ENCODE measurements at regions not wholly inside any gene's neighbourhood (a gene's known extent, or its start where the extent isn't known, plus 50 kb on each side); places are given as distances from the start of the nearest gene placed in this dataset.

- no peak for DNase-seq (ENCODE audit: low read depth in 2 of 2)
Measured at GRCh38 chr15:62545467-62546227, 380.6 kb upstream of the C2CD4B start.

GRCh38 chr15:62546628-62547027 is 381.5 kb upstream of the C2CD4B start:
- DNase-seq (ENCODE audit: low read depth in 2 of 2): no peak

GRCh38 chr15:62547584-62547983 is 382.5 kb upstream of the C2CD4B start:
- no peak for DNase-seq (ENCODE audit: low read depth in 2 of 2)

- DNase-seq (ENCODE audit: low read depth in 2 of 2): no peak
Measured at GRCh38 chr15:62549345-62549970, 384.4 kb upstream of the C2CD4B start.

GRCh38 chr15:62550106-62550505 is 385.0 kb upstream of the C2CD4B start:
- DNase-seq (ENCODE audit: low read depth in 2 of 2): no peak

GRCh38 chr15:62552444-62552843 is 387.4 kb upstream of the C2CD4B start:
- no peak for DNase-seq (ENCODE audit: low read depth in 2 of 2)

- DNase-seq (ENCODE audit: low read depth in 2 of 2): no peak
Measured at GRCh38 chr15:62553911-62554563, 389.0 kb upstream of the C2CD4B start.

GRCh38 chr15:62558640-62559380 is 393.7 kb upstream of the C2CD4B start:
- DNase-seq (ENCODE audit: low read depth in 2 of 2): no peak

GRCh38 chr15:62559381-62559733 is 394.3 kb upstream of the C2CD4B start:
- DNase-seq (ENCODE audit: low read depth in 2 of 2): no peak

- no peak for DNase-seq (ENCODE audit: low read depth in 2 of 2)
Measured at GRCh38 chr15:62561059-62561519, 396.0 kb upstream of the C2CD4B start.

- no peak for DNase-seq (ENCODE audit: low read depth in 2 of 2)
Measured at GRCh38 chr15:62561571-62561970, 396.5 kb upstream of the C2CD4B start.

GRCh38 chr15:62564886-62565633 is 400.0 kb upstream of the C2CD4B start:
- no peak for DNase-seq (ENCODE audit: low read depth in 2 of 2)

- no peak for DNase-seq (ENCODE audit: low read depth in 2 of 2)
Measured at GRCh38 chr15:62565634-62566026, 400.5 kb upstream of the C2CD4B start.

GRCh38 chr15:62566248-62566647 is 401.2 kb upstream of the C2CD4B start:
- no peak for DNase-seq (ENCODE audit: low read depth in 2 of 2)

- no peak for DNase-seq (ENCODE audit: low read depth in 2 of 2)
Measured at GRCh38 chr15:62567501-62567900, 402.4 kb upstream of the C2CD4B start.

- DNase-seq (ENCODE audit: low read depth in 2 of 2): no peak
Measured at GRCh38 chr15:62568004-62568403, 402.9 kb upstream of the C2CD4B start.

- DNase-seq (ENCODE audit: low read depth in 2 of 2): no peak
Measured at GRCh38 chr15:62568702-62569101, 403.6 kb upstream of the C2CD4B start.

- no peak for DNase-seq (ENCODE audit: low read depth in 2 of 2)
Measured at GRCh38 chr15:62569460-62570404, 404.6 kb upstream of the C2CD4B start.

GRCh38 chr15:62570405-62570783 is 405.3 kb upstream of the C2CD4B start:
- DNase-seq (ENCODE audit: low read depth in 2 of 2): no peak

GRCh38 chr15:62571072-62571471 is 406.0 kb upstream of the C2CD4B start:
- DNase-seq (ENCODE audit: low read depth in 2 of 2): no peak
